Adrenal gland (tissue), 9 donors: ENCODE measurements at regions not wholly inside any gene's neighbourhood (a gene's known extent, or its start where the extent isn't known, plus 50 kb on each side); places are given as distances from the start of the nearest gene placed in this dataset.

Experiments
- DNase-seq, 7 donors: peaks; one replicate each; pipeline ENCODE4 v3.0.0-alpha.2; 2019 to 2020
- H3K27ac ChIP-seq, 5 donors: fragments of 200-600 bp; sonication (generic) in 4 of 5; 1 replicate in 3 of 5; 2 replicates in 2 of 5; pipeline versions ENCODE4 v1.5.1 to v1.8.0; 2016 to 2020; ENCODE audit warnings: mild to moderate bottlenecking in 1 of 5
- H3K27me3 ChIP-seq: fragments of 200-600 bp; 2 replicates; pipeline ENCODE4 v1.8.0; 2021
- H3K36me3 ChIP-seq, 2 donors: fragments of 200-600 bp; replicated peaks in 1 of 2; 1 replicate in 1 of 2; 2 replicates in 1 of 2; pipeline versions ENCODE4 v1.5.1 to v1.8.0; 2018 to 2022
- H3K4me1 ChIP-seq, 2 donors: fragments of 200-600 bp; replicated peaks in 1 of 2; 1 replicate in 1 of 2; 2 replicates in 1 of 2; pipeline versions ENCODE4 v1.5.1 to v1.8.0; 2018 to 2021
- H3K4me3 ChIP-seq, 4 donors: fragments of 200-600 bp; sonication (generic) in 3 of 4; one replicate each; pipeline ENCODE4 v1.5.1; 2016 to 2018
- H3K9me3 ChIP-seq, 3 donors: fragments of 200-600 bp; sonication (generic) in 1 of 3; replicated peaks in 1 of 3; 1 replicate in 2 of 3; 2 replicates in 1 of 3; pipeline versions ENCODE4 v1.5.1 to v1.8.0; 2016 to 2021
- POLR2A ChIP-seq, 2 donors: fragments of 450-650 bp; IDR thresholded peaks; one replicate each; pipeline ENCODE4 v1.6.1; 2017; ENCODE audit warnings: antibody characterized with exemption in 2 of 2, mild to moderate bottlenecking in 2 of 2, moderate library complexity in 1 of 2
- WGBS, 4 donors: extraction: QIAGEN DNeasy Blood & Tissue Kit in 2 of 4; methylation state at CpG; one replicate each; pipeline versions ENCODE4 v1.1.5 to v1.1.7; 2013 to 2017; 5-methylcytosine and 5-hydroxymethylcytosine counted together
- intact Hi-C, 2 donors: fragments of 100-400 bp; cut with DNase I; formaldehyde crosslinking; loops; one replicate each; pipeline versions ENCODE4 v1.14.1 to v1.15.0; 2022 to 2023
- TF ChIP-seq, protein P1 (sequence below), 6 experiments: fragments of 450-650 bp in 4 of 6; fragments of 200-600 bp in 2 of 6; sonication (generic) in 1 of 6; IDR thresholded peaks; 1 replicate in 5 of 6; 2 replicates in 1 of 6; pipeline versions ENCODE4 v1.5.1 to v1.8.0; 2016 to 2021; ENCODE audit warnings: antibody characterized with exemption in 6 of 6, mild to moderate bottlenecking in 2 of 6, moderate library complexity in 1 of 6
- donor health status: healthy with polysubstance abuse.
- donor health status: Bipolar disorder and iron deficiency.
- donor health status: DM: yes; HTN: yes; CAD: no.
- donor health status: DM: no; HTN: no; CAD: no.
- donor health status: DM: no; HTN: no; CAD: no.

DNA sequence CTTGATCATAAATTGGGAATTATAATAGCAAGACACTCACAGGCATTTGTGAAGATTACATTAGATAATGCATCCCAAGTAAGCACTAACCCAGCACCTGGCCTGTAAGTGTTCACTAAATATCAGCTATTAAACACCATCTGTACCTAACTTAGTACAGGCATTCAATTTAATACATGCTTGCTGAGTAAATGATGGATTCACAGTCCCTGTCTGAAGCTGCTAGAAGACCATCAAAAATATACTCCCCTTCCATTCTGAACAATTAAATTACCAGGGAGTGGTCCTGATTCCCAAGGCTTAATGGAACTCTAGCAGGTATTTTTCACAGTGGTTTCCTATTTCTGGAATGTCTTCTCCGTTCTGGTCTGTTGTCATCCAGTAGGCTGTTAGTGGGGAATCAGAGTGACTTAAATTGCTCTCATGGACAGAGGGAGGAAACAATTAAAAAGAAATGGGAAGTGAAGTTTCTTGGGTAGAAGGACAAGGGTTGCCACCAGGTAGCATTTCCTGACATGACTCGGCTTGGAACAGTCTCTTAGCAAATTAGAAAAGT is 233.9 kb downstream of the PTTG2 start:
- Histone ChIP-seq H3K27me3 (no peaks in the 10 kb centered on the region), H3K9me3 (no peaks in the 10 kb centered on the region), H3K4me1 (peaks cover 6 to 9% of the 10 kb centered on the region in 2 donors), H3K27ac (no peak overlapping the region), H3K36me3 (no peaks in the 10 kb centered on the region), H3K4me3 (no peak overlapping the region)
- WGBS, 4 donors: 63 to 68% (median 66%) methylated on average over 2 of the region's 2 CpGs
- TF ChIP-seq, protein P1, sequence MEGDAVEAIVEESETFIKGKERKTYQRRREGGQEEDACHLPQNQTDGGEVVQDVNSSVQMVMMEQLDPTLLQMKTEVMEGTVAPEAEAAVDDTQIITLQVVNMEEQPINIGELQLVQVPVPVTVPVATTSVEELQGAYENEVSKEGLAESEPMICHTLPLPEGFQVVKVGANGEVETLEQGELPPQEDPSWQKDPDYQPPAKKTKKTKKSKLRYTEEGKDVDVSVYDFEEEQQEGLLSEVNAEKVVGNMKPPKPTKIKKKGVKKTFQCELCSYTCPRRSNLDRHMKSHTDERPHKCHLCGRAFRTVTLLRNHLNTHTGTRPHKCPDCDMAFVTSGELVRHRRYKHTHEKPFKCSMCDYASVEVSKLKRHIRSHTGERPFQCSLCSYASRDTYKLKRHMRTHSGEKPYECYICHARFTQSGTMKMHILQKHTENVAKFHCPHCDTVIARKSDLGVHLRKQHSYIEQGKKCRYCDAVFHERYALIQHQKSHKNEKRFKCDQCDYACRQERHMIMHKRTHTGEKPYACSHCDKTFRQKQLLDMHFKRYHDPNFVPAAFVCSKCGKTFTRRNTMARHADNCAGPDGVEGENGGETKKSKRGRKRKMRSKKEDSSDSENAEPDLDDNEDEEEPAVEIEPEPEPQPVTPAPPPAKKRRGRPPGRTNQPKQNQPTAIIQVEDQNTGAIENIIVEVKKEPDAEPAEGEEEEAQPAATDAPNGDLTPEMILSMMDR (IDR thresholded peaks at IDR 0.05): no peak
- no peak for TF ChIP-seq POLR2A (IDR thresholded peaks at IDR 0.05)
- no peak for DNase-seq
- intact Hi-C loops: no loop called here

DNA sequence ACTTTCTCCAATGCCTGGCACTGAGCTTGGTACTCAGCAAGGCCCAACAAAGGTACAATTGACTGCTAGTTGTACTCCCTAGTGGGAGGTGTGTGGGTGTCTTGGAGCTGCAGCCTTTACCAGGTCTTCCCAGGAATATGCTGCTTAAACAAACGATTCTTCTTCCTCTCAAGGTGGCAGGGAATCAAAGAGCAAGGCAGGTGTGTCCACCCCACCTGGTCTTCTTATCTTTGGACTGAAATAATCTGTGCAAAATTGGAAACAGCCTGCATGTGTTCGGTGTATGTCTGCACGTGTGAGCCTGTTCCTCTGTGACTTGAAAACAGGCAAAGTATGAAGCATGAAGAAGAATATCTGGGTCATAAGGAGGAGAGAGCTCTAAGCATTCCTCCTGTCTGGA is 235.3 kb downstream of the PTTG2 start:
- Histone ChIP-seq H3K4me1 (peaks cover 6 to 8% of the 10 kb centered on the region in 2 donors), H3K4me3 (no peak overlapping the region), H3K27me3 (no peaks in the 10 kb centered on the region), H3K27ac (no peak overlapping the region), H3K36me3 (no peaks in the 10 kb centered on the region), H3K9me3 (no peaks in the 10 kb centered on the region)
- WGBS, 4 donors: 46 to 75% (median 58%) methylated on average over 3 of the region's 3 CpGs
- DNase-seq: no peak
- intact Hi-C loops: no loop called here
- TF ChIP-seq, protein P1 (IDR thresholded peaks at IDR 0.05): no peak
- no peak for TF ChIP-seq POLR2A (IDR thresholded peaks at IDR 0.05)

DNA sequence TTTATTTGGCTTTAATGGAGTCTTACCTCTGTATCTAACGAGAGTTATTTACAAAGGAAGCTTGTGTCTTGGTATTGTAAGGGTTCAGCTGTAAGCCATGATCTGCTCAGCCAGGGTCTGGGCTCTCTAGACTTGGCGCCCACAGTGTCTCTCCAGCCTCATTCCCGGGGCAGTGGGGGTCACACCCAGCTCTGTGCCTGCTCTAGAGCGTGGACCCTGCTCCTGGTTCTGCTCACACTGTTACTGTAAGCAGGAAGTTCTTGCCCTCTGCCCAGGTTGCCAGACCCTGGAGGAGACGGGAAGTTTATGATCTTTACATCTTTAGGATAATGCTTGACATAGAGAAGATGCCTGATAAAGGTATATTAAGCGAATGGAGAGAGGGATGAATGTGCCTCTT is 235.7 kb downstream of the PTTG2 start:
- no peak for DNase-seq
- Histone ChIP-seq H3K36me3 (no peaks in the 10 kb centered on the region), H3K4me1 (peaks cover 3 to 4% of the 10 kb centered on the region in 2 donors), H3K27me3 (no peaks in the 10 kb centered on the region), H3K27ac (no peak overlapping the region), H3K9me3 (no peaks in the 10 kb centered on the region), H3K4me3 (no peak overlapping the region)
- WGBS, 4 donors: 74 to 81% (median 78%) methylated on average over 5 to 6 of the region's 6 CpGs
- intact Hi-C loops: no loop called here
- TF ChIP-seq, protein P1 (IDR thresholded peaks at IDR 0.05): no peak
- TF ChIP-seq POLR2A (IDR thresholded peaks at IDR 0.05): no peak

DNA sequence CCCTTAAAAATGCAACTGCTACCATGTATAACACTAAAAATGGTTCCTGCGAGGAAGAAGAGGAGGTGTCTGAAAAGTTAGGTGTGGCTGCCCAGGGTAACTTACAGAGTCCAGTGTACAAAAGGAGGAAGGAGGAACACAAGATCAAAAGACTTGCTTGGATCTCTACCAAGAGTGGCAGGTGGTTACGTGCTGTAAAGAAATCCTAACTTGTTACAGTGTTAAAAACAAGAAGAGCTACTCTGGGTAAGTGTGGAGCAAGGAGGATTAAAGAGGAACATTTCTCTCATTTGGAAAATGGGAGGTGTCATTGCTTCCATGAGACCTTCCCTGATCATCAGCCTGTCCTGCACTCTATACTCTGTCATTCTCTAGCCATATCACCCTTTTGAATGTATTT is 242.0 kb downstream of the PTTG2 start:
- H3K36me3 ChIP-seq: no peaks in the 10 kb centered on the region
- intact Hi-C loops: no loop called here
- H3K9me3 ChIP-seq: no peaks in the 10 kb centered on the region
- TF ChIP-seq, protein P1 (IDR thresholded peaks at IDR 0.05): no peak
- no peak for TF ChIP-seq POLR2A (IDR thresholded peaks at IDR 0.05)
- WGBS, 4 donors: 63 to 76% (median 75%) methylated on average over 2 of the region's 2 CpGs
- no peak for DNase-seq
- no peaks in the 10 kb centered on the region for H3K4me1 ChIP-seq
- no peak overlapping the region for H3K4me3 ChIP-seq
- no peak overlapping the region for H3K27ac ChIP-seq
- no peaks in the 10 kb centered on the region for H3K27me3 ChIP-seq
